T47D (cell line): ENCODE measurements at regions not wholly inside any gene's neighbourhood (a gene's known extent, or its start where the extent isn't known, plus 50 kb on each side); places are given as distances from the start of the nearest gene placed in this dataset.
"Not testable (repeated sequence)": the region's sequence is repeated elsewhere in the genome, so short reads cannot be mapped to it uniquely, and the experiment has no call there.

ENCODE experiments used
- DNase-seq, 2 experiments: peaks; one replicate each; pipeline versions ENCODE4 v3.0.0 to v3.0.0-alpha.2; 2011 to 2012; ENCODE audit warnings: low read depth in 1 of 2, low spot score in 1 of 2
- JUND ChIP-seq: IDR thresholded peaks from 2 replicates; pipeline ENCODE4 v1.6.1; 2012; ENCODE audit warnings: low read depth
- in situ Hi-C: cut with HindIII; loops from 2 replicates; pipeline ENCODE4 v1.10.0; 2016; ENCODE audit warnings: low sequenced_read_pairs, low pct_unique_long_range_greater_than_20kb

- in situ Hi-C loops, result no loop called here
- TF ChIP-seq JUND, result no peak
- no peak for DNase-seq
Observed at GRCh38 chr4:149048451-149049143, 606.4 kb upstream of the NR3C2 start.

GRCh38 chr4:149047368-149047767 is 605.2 kb upstream of the NR3C2 start:
- TF ChIP-seq JUND, result no peak
- no peak for DNase-seq
- in situ Hi-C loops, result no loop called here

GRCh38 chr4:149045731-149046130 is 603.5 kb upstream of the NR3C2 start:
- no peak for TF ChIP-seq JUND
- in situ Hi-C loops, result no loop called here
- DNase-seq, result no peak

GRCh38 chr4:149039786-149040185 is 597.6 kb upstream of the NR3C2 start:
- DNase-seq, in situ Hi-C loops: not testable (repeated sequence)

GRCh38 chr4:149031399-149031798 is 589.2 kb upstream of the NR3C2 start:
- DNase-seq, result peak in 1 of 2 experiments; percentile 52
- in situ Hi-C loops, result no loop called here
- TF ChIP-seq JUND, result no peak

- DNase-seq, result no peak
- in situ Hi-C loops, result no loop called here
- no peak for TF ChIP-seq JUND
Observed at GRCh38 chr4:149029056-149029651, 586.9 kb upstream of the NR3C2 start.

- in situ Hi-C loops, result no loop called here
- TF ChIP-seq JUND, result no peak
- no peak for DNase-seq
Observed at GRCh38 chr4:149026696-149027095, 584.5 kb upstream of the NR3C2 start.

- in situ Hi-C loops, result no loop called here
- TF ChIP-seq JUND, result no peak
- no peak for DNase-seq
Observed at GRCh38 chr4:149017002-149017734, 575.0 kb upstream of the NR3C2 start.

GRCh38 chr4:149009223-149009622 is 567.0 kb upstream of the NR3C2 start:
- TF ChIP-seq JUND, result no peak
- in situ Hi-C loops, result no loop called here
- no peak for DNase-seq

GRCh38 chr4:149008415-149009025 is 566.3 kb upstream of the NR3C2 start:
- in situ Hi-C loops, result no loop called here
- DNase-seq, result no peak
- no peak for TF ChIP-seq JUND

GRCh38 chr4:149005191-149005590 is 563.0 kb upstream of the NR3C2 start:
- in situ Hi-C loops, result no loop called here
- no peak for TF ChIP-seq JUND
- no peak for DNase-seq

GRCh38 chr4:148999924-149000323 is 557.7 kb upstream of the NR3C2 start:
- DNase-seq, result no peak
- in situ Hi-C loops, result no loop called here
- no peak for TF ChIP-seq JUND

GRCh38 chr4:148998719-148999118 is 556.5 kb upstream of the NR3C2 start:
- peak in 1 of 2 experiments; percentile 54 for DNase-seq

More at GRCh38 chr4:148998719-148999118, 556.5 kb upstream of the NR3C2 start:
- TF ChIP-seq JUND, result no peak
- in situ Hi-C loops, result no loop called here
